ENCODE measurements at regions not wholly inside any gene's neighbourhood (a gene's known extent, or its start where the extent isn't known, plus 50 kb on each side); places are given as distances from the start of the nearest gene placed in this dataset.
"Not testable (repeated sequence)": the region's sequence is repeated elsewhere in the genome, so short reads cannot be mapped to it uniquely, and the experiment has no call there.

DNA sequence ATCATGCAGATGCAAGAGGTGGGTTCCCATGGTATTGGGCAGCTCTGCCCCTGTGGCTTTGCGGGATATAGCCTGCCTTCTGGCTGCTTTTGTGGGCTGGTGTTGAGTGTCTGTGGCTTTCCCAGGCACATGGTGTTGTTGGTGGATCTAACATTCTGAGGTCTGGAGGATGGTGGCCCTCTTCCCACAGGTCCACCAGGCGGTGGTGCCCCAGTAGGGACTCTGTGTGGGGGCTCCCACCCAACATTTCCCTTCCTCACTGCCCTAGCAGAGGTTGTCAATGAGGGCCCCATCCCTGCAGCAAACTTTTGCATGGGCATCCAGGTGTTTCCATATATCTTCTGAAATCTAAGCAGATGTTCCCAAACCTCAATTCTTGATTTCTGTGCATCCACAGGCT lies 420.5 kb upstream of the TPTE start:
- DNase-seq (ENCODE audit: low spot score) = not testable (repeated sequence)

DNA sequence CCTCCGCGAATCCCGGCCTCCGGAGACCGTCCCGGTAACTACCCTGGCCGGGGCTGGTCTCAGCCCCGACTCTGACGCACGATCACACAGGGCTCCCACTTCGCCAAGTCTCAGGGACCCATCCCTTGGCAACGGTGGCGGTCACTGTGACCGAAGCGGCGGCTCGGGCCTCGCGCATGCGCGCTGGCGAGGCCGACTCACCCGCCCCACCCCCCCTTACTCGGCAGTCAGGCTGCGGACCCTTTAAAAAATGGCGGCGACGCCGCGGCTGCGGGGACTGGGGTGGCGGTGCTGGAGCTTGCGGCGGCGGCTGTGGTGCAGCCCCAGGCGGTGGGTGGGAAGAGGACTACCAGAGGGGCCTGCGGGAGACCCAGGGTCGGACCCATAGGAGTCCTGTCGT lies 402.0 kb upstream of the TPTE start:
- not testable (repeated sequence) for DNase-seq (ENCODE audit: low spot score)

DNA sequence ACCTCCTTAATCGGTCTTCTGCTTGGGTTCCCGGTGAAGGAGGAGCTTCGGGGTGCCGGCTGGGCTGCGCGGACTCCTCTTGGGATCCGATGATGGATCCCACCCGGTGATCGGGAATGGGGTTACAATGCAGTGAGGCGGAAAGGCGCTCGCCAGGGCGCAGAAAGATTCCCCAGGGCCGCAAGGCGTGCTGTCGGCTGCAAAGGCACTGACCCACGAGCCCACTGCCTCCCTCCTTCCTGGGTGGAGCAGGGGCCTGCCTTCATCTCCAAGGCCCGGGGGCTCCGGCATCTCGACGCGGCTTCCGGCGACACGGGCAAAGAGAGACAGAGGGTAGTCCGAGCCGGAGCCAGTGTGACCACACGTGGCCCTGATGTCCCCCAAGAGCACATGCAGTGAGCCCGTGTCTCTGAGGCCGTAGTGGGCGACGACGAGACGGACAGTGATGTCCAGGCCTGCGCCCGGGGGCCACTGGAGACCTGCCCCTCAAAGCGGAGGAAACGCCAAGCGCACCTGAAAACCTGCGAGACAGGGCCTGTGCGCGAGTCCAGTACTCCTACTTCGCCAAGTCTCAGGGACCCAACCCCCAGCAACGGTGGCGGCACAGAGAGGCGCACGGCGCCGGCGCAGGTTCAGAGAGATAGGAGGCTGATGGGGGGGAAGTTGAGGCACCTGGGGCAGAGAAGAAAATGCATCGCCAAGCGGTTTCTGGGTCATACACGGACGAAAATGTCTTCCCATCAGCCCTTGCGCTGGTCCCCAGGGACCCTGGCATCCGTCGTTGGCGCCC lies 401.4 kb upstream of the TPTE start:
- DNase-seq (ENCODE audit: low spot score) = not testable (repeated sequence)

DNA sequence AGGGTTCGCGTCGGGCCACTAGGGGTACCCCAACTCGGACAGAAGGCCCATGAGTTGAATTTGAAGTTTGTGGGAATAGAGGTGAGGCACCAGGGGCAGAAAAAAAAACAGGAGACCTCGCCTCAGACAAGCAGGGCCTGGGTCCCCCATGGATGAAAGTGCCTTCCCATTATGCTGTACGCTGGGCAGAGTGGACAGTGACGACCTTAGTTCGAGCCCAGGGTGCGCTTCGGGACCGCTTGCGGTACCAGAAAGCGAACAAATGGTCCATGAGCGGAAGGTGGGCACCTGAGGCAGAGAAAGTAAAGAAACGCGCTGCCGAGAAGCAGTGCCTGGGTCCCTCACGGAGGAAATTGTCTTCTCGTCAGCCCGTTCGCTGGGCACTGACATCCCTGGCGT lies 400.8 kb upstream of the TPTE start:
- not testable (repeated sequence) for DNase-seq (ENCODE audit: low spot score)

DNA sequence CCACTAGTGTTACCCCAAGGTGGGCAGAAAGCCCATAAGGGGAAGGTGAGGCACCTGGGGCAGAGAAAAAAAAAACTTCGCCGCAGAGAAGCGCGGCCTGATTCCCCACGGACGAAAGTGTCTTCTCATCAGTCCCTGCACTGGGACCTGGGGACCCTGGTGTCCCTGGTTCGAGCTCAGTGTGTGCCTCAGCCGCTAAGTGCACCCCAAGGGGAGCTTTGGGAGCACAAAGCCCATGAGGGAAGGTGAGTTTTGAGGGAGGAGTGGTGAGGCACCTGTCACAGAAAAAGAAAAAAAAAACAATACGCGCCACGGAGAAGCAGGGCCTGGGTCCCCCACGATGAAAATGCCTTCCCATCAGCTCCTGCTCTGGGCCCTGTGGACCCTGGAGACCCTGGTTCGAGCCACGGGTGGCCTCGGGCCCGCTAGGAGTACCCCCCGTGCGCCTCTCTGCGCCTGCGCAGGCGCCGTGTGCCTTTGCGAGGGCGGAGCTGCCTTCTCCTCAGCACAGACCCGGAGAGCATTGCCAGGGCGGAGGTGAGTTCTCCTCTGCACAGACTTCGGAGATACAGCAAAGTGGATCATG lies 400.3 kb upstream of the TPTE start:
- peak; percentile 0 for DNase-seq (ENCODE audit: low spot score)

DNA sequence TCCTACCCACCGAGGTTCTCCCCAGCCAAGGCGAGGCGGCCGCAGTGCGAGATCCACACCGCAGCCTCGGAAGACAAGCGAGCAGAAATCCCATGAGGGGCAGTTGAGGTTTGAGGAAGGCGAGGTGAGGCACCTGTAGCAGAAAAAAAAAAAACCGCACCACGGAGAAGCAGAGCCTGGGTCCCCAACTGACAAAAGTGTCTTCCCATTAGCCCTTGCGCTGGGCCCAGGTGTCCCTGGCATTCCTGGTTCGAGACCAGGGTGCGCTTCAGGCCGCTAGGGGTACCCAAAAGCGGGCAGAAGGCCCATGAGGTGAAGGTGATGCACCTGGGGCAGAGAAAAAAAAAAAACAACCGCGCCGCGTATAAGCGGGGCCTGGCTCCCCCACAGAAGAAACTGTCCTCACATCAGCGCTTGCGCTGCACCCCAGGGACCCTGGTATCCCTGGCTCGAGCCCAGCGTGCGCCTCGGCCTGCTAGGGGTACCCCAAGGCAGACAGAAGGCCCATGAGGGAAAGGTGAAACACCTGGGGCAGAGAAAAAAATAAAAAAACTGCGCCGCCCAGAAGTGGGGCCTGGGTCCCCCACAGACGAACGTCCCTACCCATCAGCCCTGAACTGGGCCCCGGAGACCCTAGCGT lies 399.4 kb upstream of the TPTE start:
- DNase-seq (ENCODE audit: low spot score) = peak; percentile 0

DNA sequence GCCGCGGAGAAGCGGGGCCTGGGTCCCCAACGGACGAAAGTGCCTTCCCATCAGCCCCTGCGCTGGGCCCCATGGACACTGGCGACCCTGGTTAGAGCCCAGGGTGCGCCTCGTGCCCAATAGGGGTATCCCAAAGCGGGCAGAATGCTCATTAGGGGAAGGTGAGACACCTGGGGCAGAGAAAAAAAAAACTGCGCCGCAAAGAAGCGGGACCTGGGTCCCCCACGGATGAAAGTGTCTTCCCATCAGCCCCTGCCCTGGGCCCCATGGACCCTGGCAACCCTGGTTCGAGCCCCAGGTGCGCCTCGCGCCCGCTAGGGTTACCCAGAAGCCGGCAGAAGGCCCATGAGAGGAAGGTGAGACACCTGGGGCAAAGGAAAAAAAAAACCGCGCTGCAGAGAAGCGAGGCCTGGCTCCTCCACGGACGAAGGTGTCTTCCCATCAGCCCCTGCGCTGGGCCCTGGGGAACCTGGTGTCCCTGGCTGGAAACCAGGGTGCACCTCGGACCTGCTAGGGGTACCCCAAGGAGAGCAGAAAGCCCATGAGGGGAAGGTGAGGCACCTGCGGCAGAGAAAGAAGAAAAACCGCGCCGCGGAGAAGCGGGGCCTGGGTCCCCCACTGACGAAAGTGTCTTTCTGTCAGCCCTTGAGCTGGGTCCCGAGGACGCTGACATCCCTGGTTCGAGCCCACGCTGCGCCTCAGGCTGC lies 398.4 kb upstream of the TPTE start:
- DNase-seq (ENCODE audit: low spot score) = peak; percentile 0

DNA sequence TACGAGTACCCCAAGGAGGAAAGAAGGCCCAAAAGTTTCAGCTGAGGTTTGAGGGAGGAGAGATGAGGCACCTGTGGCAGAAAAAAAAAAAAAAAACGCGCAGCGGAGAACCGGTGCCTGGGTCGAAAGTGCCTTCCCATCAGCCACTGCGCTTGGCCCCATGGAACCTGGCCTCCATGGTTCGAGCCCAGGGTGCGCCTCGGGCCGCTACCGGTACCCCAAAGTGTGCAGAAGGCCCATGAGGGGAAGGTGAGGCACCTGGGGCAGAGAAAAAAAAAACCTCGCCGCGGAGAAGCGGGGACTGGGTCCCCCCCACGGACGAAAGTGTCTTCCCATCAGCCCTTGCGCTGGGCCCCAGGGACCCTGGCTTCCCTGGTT lies 397.9 kb upstream of the TPTE start:
- peak; percentile 0 for DNase-seq (ENCODE audit: low spot score)

DNA sequence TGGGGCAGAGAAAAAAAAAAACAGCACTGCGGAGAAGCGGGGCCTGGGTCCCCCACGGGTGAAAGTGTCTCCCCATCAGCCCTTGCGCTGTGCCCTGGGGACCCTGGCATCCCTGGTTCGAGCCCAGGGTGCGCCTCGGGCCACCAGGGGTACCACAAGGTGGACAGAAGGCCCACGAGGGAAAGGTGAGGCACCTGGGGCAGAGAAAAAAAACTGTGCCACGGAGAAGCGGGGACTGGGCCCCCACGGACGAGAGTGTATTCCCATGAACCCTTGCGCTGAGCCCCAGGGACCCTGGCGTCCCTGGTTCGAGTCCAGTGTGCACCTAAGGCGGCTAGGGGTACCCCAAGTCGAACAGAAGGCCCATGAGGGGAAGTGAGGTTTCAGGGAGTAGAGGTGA lies 395.8 kb upstream of the TPTE start:
- DNase-seq (ENCODE audit: low spot score) = not testable (repeated sequence)

DNA sequence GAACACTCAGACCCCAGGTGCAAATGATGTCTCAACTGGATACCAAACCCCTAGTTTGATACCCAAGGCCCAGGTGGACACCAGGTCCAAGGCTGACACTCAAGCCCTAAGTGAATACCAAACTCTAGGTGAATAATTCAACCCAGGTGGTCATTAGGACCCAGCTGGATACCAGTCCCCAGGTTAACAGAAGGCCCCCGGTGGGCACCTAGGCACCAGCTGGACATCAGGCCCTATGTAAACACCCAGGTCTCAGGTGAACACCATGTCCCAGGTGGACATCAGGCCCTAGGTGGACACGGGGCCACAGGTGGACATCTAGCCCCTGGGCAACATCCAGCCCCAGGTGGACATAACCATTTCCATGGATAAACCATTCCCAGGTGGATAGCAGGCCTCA lies 387.3 kb upstream of the TPTE start:
- DNase-seq (ENCODE audit: low spot score) = not testable (repeated sequence)

DNA sequence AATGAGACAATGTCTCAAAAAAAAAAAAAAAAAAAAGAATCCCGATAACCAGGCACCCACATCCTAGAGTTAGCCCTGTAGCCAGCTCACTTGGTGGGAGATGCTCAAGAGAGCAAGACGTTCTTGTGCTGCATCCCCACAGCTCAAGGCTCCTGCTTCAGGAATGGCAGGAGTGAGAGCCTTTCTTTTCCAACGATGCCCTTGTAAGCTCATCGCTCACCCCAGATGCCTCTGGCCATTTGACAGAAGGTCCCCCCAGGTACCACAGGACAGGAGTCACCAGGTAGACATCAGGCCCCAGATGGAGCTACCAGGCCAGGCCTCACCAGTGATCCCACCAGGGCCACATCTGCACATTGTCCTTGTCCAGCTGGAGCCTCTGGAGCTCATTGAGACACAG lies 385.5 kb upstream of the TPTE start:
- not testable (repeated sequence) for DNase-seq (ENCODE audit: low spot score)

DNA sequence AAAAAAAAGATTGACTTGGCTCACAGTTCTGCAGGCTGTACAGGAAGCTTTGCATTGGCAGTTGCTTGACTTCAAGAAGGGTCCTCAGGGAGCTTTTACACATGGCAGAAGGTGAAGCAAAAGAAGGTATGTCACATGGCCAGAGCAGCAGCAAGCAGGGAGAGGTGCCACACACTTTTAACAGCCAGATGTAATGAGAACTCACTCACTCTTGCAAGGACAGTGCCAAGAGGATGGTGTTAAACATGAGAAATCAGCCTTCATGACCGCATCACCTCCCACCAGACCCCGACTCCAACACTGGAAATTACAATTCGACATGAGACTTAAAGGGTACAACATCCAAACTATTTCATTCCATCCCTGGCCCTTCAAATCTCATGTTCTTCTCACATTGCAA lies 367.2 kb upstream of the TPTE start:
- not testable (repeated sequence) for DNase-seq (ENCODE audit: low spot score)
